GM13977 (cell line): ENCODE measurements at regions not wholly inside any gene's neighbourhood (a gene's known extent, or its start where the extent isn't known, plus 50 kb on each side); places are given as distances from the start of the nearest gene placed in this dataset.

Source experiments
- DNase-seq: peaks from one replicate; pipeline ENCODE4 v3.0.0; 2012; ENCODE audit warnings: low spot score
- CTCF ChIP-seq: IDR thresholded peaks from 2 replicates; pipeline ENCODE4 v1.5.1; 2012; ENCODE audit warnings: mild to moderate bottlenecking, control low read depth; ENCODE audit not compliant: insufficient read depth; ENCODE audit errors: extremely low read depth, missing control alignments
- in situ Hi-C: fragments of 300-500 bp; cut with MboI; formaldehyde crosslinking; loops from one replicate; pipeline ENCODE4 v1.12.0; 2022; ENCODE audit warnings: low sequenced_read_pairs, low pct_unique_long_range_greater_than_20kb, mixed read lengths, inconsistent platforms; ENCODE audit not compliant: unreplicated experiment

DNA sequence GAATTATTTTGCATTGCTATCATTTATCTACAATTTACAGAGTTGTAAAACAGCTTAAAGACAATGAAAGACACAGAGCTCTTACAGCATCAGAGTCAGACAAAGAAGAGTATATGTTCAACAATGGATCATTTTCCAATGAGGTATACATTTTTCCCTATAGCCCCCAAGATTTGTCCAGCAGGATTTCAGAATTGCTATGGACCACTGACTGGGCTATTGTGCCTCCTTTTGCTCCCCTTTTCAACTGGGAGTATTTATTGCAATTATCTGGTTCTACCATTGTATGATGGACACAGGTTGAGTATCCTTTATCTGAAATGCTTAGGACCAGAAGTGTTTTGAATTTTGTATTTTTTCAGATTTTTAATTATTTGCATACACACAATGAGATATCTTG is 62.5 kb upstream of the DNAH14 start:
- in situ Hi-C loops = no loop called here
- DNase-seq = no peak
- TF ChIP-seq CTCF = no peak

DNA sequence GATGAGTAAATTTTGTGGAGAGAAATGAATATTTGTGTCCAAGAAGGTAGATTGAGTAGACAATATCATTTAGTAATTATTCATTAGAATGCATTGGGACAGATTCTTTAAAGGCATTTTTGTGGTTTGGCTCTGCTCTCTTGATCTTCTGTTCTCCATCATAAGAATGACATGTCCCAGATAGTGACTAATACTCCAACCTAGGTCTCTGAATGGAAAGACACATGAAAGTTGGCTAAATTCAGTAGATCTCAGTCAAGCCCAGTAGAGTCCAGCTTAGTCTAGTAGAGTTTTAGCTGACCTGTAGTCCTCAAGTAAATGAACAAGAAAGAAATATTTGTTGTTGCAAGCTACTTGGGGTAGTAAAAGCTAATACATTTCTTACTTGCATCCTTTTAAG is 61.8 kb upstream of the DNAH14 start:
- no peak for DNase-seq
- in situ Hi-C loops = no loop called here

GRCh38 chr1:224872832-224873433 is 56.5 kb upstream of the DNAH14 start:
- no peak for TF ChIP-seq CTCF
- DNase-seq = no peak
- in situ Hi-C loops = no loop called here

More for the DNA sequence above, 61.8 kb upstream of the DNAH14 start:
- no peak for TF ChIP-seq CTCF

DNA sequence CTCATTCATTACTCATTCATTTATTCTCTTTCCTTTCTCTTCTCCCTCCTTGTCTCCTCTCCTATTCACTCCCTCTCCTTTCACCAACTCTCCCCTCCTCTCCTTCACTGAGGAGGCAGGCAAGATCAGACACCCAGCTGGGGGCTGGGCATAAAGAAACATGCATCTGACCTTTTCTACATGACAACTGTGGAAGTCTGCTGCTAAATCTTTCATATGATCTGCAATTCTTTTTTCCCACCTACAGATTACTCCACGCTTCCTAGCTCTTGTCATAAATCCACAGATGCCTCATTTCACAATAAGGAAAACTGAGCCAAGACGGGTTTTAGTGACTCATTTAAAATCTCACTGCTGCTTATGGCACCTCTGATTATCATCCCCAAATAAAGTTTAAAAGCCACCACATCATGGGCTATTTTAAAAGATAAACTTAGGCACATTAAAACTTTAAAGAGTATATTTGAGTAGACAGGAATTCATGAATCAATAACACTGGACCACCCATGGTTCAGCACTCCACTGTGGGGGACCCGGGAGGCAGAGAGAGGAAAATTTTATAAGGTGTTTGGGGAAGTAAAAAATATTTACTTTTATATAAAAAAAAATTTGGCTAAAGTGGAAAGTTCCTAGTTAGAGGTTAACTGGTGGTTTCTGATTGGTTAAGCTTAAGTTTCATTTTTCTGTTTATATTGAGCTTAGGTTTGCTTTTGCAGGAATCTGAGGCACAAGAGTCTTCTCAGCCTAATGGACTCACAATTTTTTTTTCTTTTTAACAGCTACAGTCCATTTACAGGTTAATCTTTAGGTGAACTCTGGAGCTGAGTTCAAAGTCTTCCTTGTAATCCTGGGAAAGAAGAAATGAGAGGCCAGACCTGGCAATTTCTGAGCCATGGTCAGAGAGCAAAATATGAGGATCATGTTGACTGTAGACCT is 55.8 kb upstream of the DNAH14 start:
- in situ Hi-C loops = no loop called here
- no peak for TF ChIP-seq CTCF
- DNase-seq = no peak

DNA sequence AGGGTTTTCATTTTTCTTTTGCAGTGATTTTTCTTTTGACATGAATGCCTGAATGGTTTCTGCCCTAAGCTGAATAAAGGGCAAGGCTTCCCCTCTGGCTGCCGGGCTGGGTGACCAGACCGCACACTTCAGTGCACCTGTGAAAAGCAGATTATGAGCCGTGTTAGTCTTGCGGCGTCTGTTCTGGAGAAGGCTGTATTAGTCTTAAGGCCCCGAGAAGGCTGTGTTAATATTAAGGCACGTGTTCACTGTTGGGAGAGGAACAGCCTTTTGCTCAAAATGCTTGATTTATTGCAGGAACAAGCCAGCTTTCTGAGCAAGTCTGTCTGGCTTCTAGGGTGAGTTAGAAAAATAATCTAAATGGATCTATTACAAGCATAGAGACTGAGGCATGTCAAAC is 54.7 kb upstream of the DNAH14 start:
- in situ Hi-C loops = no loop called here
- DNase-seq = no peak
- no peak for TF ChIP-seq CTCF

DNA sequence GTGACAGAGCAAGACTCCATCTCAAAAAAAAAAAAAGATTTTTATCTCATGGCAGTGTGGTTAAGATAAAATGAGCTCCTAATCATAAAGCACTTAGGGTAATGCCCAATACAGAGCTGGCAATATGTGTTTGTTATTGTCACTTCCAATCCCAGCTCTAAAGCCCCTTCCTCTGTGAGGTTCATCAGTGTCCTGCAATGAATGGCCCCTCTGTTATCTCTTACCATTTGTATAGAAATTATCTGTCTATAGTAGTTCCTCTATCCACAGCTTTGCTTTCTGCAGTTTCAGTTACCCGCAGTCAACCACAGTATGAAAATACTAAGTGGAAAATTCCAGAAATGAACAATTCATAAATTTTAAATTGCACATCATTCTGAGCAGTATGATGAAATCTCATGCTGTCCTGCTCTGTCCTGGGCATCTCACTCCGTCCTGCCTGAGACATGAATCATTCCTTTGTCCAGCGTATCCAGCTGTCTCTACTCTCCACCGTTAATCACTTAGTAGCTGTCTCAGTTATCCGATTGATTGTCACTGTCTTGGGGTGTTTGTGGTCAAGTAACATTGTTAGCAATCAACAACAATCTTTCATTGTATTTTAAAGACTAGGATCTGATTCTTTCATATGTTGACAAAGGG is 50.2 kb upstream of the DNAH14 start:
- no peak for TF ChIP-seq CTCF
- DNase-seq = no peak
- in situ Hi-C loops = no loop called here
